GM20000 (cell line): ENCODE measurements at regions not wholly inside any gene's neighbourhood (a gene's known extent, or its start where the extent isn't known, plus 50 kb on each side); places are given as distances from the start of the nearest gene placed in this dataset.

Source experiments
- DNase-seq: peaks from one replicate; pipeline ENCODE4 v3.0.0; 2012; ENCODE audit warnings: low spot score
- CTCF ChIP-seq: IDR thresholded peaks from 2 replicates; pipeline ENCODE4 v1.5.1; 2012; ENCODE audit warnings: mild to moderate bottlenecking, control low read depth; ENCODE audit errors: extremely low read depth, missing control alignments

- no peak for TF ChIP-seq CTCF
- DNase-seq, result no peak
Measured at GRCh38 chr17:79207960-79208359, 133.3 kb downstream of the ENGASE start.

- no peak for DNase-seq
- no peak for TF ChIP-seq CTCF
Measured at GRCh38 chr17:79205688-79206205, 131.1 kb downstream of the ENGASE start.

GRCh38 chr17:79204261-79204660 lies 129.6 kb downstream of the ENGASE start:
- DNase-seq, result no peak
- no peak for TF ChIP-seq CTCF

GRCh38 chr17:79203657-79204056 lies 129.0 kb downstream of the ENGASE start:
- TF ChIP-seq CTCF, result no peak
- no peak for DNase-seq

GRCh38 chr17:79203016-79203415 lies 128.4 kb downstream of the ENGASE start:
- no peak for TF ChIP-seq CTCF
- DNase-seq, result no peak

GRCh38 chr17:79202480-79202879 lies 127.9 kb downstream of the ENGASE start:
- no peak for TF ChIP-seq CTCF
- DNase-seq, result no peak

GRCh38 chr17:79201536-79202227 lies 127.1 kb downstream of the ENGASE start:
- no peak for TF ChIP-seq CTCF
- DNase-seq, result no peak
